Limb (tissue), 2 donors: ENCODE measurements at regions not wholly inside any gene's neighbourhood (a gene's known extent, or its start where the extent isn't known, plus 50 kb on each side); places are given as distances from the start of the nearest gene placed in this dataset.

ENCODE experiments used
- DNase-seq, 2 donors: peaks; one replicate each; pipeline ENCODE4 v3.0.0-alpha.2; 2016; ENCODE audit errors: extremely low spot score in 2 of 2

DNA sequence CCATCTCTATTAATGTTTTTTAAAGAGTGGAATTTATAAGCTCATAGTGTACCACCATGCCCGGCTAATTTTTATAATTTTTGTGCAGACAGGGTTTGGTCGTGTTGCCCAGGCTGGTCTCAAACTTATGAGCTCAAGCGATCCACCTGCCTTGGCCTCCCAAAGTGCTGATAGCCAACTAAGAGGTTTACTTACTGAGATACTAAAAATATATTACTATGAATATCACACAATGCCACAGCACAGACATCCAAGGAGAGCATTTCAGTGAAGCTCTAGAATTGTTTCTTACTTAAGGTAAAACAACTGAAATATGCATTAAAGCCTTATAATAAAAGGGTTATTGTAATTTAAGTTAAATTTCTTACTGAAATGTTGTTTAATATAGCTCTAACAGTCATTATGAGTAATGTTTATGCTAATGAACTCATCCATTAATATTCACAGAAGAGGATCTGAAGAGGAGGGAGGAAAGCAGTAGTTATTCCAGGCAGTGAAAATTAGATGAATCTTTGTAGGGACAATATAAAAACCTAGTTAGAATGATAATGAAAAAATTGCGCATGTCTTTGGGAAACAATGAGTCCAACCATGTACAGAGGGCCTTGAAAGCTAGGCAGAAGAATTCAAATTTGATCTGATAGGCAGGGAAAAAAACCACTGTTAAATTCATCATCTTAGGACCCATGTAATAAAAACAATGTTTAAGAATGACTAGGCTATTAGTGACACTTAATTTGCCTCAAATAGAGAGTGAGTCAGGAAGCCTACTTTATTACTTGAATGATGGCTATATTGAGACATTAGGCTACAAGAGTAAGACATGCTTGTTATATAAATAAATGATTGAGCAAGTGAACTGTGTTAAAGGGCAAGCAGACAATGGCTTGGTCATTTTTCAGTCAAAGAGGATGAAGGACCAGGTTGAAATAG, 99.2 kb downstream of the SLC41A2 start:
- DNase-seq = no peak

DNA sequence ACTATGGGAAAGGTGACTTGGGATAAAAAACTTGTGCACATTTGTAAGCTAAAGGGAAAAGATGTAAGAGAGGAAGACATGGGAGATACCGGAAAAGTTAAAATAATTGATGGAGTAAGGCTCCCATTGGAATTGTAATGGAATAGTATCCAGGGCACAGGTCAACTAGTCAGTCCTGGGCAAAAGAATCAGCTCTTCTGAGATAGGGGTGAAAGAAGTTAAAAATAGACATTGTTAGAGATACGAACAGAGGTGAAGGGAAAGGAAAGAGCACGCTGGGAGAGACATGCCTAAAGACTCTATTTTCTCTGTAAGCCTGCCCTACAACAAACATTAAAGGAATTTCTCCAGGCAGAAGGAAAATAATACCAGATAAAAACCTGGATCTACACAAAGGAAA, 101.6 kb downstream of the SLC41A2 start:
- DNase-seq = no peak

- no peak for DNase-seq
Observed at GRCh38 chr12:104855599-104855998, 102.5 kb downstream of the SLC41A2 start.

DNA sequence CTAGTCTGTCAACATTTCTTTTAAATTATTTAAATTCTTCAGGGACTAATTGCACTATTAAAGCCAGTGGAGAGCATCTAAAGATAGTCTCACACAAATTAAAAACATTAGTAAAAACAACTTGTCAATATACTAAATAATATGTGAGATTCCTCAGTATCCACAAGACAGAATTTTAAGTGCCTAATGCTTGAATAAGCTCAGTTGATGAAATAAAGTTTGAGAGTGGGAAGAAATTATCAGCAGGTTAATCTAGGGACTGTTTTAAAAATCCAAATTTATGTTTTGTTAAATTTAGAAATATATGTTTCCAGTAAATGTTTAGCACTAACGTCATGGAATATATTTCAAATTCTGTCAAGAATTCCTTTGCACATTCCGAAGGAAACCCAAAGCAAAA, 105.2 kb downstream of the SLC41A2 start:
- DNase-seq = no peak

GRCh38 chr12:104852102-104852501, 106.0 kb downstream of the SLC41A2 start:
- peak in 1 of 2 donors; percentile 25 for DNase-seq

DNA sequence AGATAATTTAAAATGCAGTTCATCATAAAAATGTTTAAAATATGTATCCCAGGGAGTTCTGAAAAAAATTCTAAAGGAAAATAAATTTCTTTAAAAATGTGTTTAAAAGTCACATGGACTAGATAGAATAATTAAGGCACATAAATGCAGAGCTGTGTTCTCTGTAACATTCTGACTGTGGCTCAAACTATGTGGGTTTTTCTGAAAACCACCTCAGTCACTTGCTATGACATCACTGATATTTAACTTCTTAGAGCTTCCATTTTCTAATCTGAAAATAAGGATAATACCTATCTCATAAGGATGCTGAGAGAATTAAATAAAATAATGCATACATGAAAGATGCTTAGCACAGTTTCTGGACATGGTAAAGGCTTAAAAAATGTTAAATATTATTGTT, 107.3 kb downstream of the SLC41A2 start:
- no peak for DNase-seq

GRCh38 chr12:104846056-104846767, 111.9 kb downstream of the SLC41A2 start:
- no peak for DNase-seq

DNA sequence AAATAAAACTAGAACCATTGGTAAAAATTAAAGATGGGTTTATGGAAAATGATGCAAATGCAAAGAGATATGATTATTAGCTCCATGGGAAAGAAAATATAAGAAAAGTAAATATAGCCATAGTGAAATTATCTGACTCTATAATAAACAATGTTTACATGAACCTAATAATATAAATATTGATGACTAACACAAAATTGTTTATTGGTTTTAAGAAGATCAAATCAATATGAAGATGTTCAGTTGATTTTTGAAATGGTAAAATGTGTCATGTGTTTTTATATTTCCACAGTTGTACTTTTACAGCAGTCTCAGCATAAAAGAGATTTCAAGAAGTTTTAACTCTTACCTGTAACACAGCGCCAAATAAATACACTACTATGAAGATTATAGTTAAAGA, 114.0 kb downstream of the SLC41A2 start:
- no peak for DNase-seq

DNA sequence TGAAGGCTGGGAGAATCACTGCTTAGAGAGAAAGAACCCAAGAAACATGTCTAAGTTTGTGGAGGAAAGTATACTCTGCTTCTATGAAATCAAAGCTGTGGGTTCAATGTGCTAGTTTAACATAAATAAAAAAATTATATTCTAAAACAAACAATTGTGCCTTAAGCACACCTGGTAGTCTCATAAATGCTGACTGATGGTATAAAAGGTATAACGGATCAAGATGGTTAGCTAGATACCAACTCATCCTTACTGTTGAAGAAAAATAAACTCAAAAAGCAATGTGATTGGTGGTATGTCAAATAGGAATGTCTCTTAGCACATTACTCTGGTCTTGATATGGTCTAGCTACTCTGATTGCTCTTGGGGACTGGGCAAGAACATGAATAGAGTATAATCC, 117.8 kb downstream of the SLC41A2 start:
- DNase-seq = no peak

DNA sequence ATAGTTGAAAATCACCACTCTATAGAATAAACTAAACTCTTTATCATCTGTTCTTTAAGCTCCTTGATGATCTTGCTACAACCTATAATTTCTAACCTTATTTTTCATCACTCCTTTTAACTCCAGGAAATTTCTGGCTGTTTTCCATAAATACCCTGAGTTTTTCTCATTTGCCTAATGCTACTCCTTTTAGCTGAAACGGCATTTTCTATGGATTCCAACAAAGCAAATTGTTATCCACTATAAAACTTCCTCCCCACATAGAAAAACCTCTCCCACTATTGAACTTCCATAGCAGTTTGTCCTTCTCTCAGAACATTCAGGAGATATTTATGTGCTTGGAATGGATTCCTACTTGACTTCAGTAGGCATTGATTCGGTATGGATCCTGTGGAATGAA, 122.8 kb downstream of the SLC41A2 start:
- DNase-seq = no peak

- DNase-seq = no peak
Observed at GRCh38 chr12:104834607-104835006, 123.5 kb downstream of the SLC41A2 start.

DNA sequence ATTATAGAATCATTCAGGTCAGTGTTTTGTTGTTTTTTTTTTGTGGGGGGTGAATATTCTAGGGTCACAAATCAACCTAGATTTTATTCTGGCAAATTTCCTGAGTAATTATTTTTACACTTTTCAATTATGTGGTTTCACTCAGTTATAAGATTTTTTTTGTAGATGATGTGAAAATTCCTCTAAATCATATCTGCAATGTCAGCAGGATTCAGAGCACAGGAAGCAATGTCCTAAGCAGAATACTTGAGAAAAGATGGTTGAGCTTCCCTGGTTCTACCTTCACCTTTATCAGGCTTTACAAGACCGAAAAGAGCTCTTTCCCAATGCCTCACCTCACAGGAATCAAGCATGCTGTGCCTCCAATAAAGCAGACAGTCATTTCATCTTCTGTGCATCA, 124.3 kb downstream of the SLC41A2 start:
- DNase-seq = no peak

DNA sequence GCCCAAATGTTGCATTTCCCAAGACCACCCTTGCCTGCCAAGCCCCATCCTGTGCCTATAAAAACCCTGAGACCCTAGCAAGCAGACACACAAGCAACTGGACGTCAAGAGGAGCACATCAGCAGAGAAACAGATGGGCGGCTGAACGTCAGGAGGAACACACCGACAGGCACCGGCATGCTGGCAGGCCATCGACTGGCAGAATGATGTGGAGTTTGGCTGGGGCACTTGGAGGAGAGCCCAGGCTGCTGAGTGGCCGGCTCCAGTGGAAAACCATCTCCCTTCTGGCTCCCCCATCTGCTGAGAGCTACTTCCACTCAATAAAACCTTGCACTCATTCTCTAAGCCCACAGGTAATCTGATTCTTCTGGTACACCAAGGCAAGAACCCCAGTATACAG, 130.1 kb downstream of the SLC41A2 start:
- DNase-seq = no peak

GRCh38 chr12:104827587-104827986, 130.5 kb downstream of the SLC41A2 start:
- DNase-seq = no peak

- no peak for DNase-seq
Observed at GRCh38 chr12:104825408-104825807, 132.7 kb downstream of the SLC41A2 start.

- no peak for DNase-seq
Observed at GRCh38 chr12:104823985-104824461, 134.1 kb downstream of the SLC41A2 start.

GRCh38 chr12:104822941-104823340, 135.1 kb downstream of the SLC41A2 start:
- no peak for DNase-seq

- DNase-seq = no peak
Observed at GRCh38 chr12:104816845-104817503, 141.1 kb downstream of the SLC41A2 start.

- DNase-seq = no peak
Observed at GRCh38 chr12:104815935-104816334, 142.2 kb downstream of the SLC41A2 start.

DNA sequence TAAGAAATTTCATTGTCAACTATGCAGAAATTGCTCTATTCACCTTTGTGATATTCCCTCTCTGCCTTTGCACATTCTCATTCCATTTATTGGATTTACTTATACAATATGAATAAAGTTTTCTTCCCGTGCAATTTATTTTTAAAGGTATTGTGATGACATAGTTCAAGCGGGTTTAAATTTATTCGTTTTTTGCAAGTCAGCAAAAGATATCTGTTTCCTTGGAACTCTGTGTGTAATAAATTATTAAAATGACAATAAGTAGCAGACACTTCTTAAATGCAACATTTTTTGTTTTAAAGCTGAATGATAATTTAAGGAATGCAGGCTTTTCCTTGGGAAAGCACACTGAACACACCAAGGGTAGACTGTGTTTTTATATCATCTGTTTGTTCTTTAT, 143.1 kb downstream of the SLC41A2 start:
- DNase-seq = no peak
